AG08396 (cell line): ENCODE measurements at regions not wholly inside any gene's neighbourhood (a gene's known extent, or its start where the extent isn't known, plus 50 kb on each side); places are given as distances from the start of the nearest gene placed in this dataset.
"Not testable (repeated sequence)": the region's sequence is repeated elsewhere in the genome, so short reads cannot be mapped to it uniquely, and the experiment has no call there.

Source experiments
- DNase-seq: peaks from one replicate; pipeline ENCODE4 v3.0.0; 2012; ENCODE audit warnings: low spot score, mixed read lengths

- DNase-seq, result not testable (repeated sequence)
These were observed 54.7 kb downstream of the PROP1 start for GRCh38 chr5:177941386-177941785.

DNA sequence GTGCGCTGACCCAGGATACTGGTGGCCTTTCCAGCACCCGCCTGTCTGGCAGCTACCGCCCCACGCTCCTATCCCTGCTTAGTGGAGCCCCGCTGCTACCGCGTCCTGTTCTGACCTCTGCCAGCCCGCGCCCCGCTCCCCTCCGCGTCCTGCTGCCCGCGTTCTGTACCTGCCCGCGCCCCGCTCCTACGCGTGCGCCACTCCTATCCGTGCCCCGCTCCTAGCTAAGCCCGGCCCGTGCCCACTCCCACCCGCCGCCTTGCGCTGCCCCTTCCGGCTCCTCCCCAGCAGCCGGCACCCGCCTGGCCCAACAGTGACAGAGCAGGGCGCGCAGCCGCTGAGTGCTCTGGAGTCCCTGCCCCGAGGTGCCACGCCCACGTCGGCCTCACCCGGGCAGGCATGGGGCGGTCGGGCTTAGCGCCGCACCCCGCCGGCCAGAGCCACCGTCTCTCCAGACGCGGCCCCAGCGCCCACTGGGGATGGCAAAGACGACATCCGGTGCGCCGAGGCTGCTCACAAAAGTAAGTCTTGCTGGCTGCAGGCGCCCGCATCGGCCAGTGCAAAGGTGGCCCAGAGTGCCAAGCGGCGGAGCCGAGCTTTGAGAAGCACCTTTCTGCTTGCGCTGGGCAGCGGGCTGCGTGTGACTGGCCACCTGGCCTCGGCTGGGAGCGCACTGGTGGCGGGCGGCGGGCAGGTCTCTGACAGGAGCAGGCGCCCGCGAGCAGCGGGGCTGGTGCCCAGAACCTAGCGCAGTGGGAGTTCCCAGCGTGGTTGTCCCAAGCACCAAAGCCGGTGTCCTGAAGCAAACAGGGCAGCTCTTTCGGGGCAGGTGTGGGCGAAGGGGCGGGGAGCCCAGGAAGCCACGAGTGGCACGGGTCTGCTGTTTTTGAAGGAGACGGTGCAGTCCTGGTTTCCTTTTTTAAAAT lies 56.5 kb downstream of the PROP1 start:
- DNase-seq, result peak; percentile 12

GRCh38 chr5:177938767-177939166 lies 57.3 kb downstream of the PROP1 start:
- DNase-seq, result not testable (repeated sequence)

GRCh38 chr5:177934233-177934632 lies 61.8 kb downstream of the PROP1 start:
- DNase-seq, result not testable (repeated sequence)

- not testable (repeated sequence) for DNase-seq
These were observed 65.6 kb downstream of the PROP1 start for GRCh38 chr5:177930269-177931022.

- not testable (repeated sequence) for DNase-seq
These were observed 66.4 kb downstream of the PROP1 start for GRCh38 chr5:177929618-177930017.

- DNase-seq, result not testable (repeated sequence)
These were observed 68.5 kb downstream of the PROP1 start for GRCh38 chr5:177927500-177927899.

GRCh38 chr5:177924577-177924976 lies 71.5 kb downstream of the PROP1 start:
- DNase-seq, result not testable (repeated sequence)

GRCh38 chr5:177923837-177924236 lies 72.2 kb downstream of the PROP1 start:
- DNase-seq, result not testable (repeated sequence)

DNA sequence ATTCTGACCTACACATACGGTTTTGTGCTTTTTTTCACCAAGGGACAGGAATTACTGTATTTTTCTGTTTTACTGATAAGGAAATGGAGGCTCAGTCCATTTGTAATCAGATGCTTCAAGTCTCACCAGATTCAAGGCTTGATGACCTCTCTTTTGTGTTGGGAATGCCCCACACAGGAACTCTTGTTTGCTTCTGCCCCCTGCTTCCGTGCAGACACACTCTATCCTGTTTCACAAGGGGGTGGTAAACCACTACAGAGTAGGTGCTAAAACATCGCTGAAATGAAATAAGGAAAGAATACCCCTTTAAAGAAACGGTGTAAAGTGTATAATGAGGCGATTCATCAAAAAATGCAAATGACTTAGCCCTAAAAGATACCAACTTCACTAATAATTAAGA lies 72.9 kb downstream of the PROP1 start:
- DNase-seq, result not testable (repeated sequence)

GRCh38 chr5:177909261-177909660 lies 86.8 kb downstream of the PROP1 start:
- DNase-seq, result not testable (repeated sequence)

- not testable (repeated sequence) for DNase-seq
These were observed 93.2 kb downstream of the PROP1 start for GRCh38 chr5:177902806-177903205.

GRCh38 chr5:177900066-177900465 lies 96.0 kb downstream of the PROP1 start:
- not testable (repeated sequence) for DNase-seq

DNA sequence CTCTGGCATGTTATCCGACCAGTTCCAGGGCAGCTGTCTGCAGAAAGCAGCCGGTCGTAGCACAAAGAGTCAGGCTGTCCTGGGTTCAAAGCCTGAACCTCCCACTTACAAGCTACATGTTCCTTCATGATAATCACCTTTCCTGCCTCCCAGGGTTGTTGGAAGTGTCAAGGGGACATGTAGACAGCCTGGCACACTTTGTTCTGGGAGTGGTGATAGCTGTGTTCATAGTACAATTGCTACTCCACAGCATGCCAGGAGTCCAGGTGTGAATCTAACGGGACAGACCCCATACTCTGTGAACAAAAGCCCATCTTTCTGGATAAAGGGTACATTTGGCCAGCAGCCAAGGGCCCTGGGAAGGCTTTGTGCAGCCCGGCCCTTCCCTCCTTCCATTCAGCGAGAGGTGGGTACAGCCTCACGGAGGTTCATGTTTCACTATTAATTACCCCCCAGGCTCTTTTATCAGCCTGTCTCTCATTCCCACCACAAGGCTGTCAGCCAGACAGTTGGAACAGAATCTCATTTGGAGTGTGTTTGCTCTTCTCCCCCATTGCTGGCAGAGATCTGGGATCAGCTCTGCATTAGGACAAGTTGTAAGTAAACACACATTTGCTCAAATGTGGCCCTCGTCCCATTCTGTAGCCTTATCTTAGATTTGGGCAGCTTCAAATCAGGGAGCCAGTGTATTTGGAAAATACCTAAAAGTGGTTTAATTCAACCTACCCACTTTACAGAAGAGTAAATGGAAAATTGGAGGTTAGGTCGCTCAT lies 101.2 kb downstream of the PROP1 start:
- not testable (repeated sequence) for DNase-seq

- not testable (repeated sequence) for DNase-seq
These were observed 103.7 kb downstream of the PROP1 start for GRCh38 chr5:177892357-177892665.

- DNase-seq, result not testable (repeated sequence)
These were observed 104.3 kb downstream of the PROP1 start for GRCh38 chr5:177891547-177892356.

DNA sequence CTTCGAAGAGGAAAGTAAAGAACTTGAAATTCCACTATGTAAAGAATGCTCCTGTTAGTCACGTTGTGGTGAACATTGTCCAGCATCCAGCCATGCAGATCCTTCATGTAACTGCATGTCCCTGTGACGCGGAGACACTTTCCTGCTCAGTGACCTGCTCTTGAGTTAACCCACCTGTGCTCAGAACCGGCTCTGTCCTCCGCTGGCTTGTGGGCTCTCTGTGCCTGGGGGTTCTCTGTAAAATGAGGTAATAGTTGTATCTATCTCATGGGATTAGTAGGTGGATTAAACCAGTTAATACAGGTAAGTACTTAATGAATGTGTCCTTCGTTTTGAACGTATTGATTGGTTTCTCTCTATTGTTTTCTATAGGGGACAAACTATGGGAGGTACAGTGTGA lies 100.6 kb upstream of the FAM153A start:
- DNase-seq, result not testable (repeated sequence)

- not testable (repeated sequence) for DNase-seq
These were observed 93.2 kb upstream of the FAM153A start for GRCh38 chr5:177875900-177876238.

DNA sequence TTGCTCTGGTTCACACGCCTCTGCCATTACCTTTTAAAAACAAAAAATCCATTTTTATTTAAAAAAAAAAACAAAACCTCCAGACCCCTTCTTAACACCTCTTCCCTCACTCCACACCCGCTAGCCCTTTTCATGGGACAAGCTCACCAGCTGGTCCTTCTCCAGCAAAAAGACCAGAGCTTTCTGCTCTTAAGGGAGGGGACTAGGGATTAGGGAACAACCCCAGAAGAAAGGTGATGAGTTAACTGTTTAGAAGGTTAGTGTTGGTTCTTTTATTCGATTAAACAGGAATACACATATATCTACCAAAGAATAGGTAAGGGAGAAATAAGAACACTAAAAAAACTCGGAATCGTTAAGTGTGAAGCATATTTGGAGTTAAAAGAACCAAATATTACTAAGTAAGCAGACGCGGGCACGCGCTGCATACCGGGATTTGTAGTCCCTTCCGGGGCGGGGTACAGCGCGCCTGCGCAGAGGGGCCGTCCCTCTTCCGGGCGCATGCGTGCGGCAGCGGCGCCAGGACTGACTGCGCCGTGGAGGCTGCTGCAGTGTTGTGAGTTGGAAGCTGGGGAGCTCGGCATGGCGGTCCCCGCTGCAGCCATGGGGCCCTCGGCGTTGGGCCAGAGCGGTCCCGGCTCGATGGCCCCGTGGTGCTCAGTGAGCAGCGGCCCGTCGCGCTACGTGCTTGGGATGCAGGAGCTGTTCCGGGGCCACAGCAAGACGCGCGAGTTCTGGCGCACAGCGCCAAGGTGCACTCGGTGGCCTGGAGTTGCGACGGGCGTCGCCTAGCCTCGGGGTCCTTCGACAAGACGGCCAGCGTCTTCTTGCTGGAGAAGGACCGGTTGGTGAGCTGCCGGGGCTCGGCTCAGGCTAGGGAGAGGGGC lies 92.6 kb upstream of the FAM153A start:
- DNase-seq, result not testable (repeated sequence)

DNA sequence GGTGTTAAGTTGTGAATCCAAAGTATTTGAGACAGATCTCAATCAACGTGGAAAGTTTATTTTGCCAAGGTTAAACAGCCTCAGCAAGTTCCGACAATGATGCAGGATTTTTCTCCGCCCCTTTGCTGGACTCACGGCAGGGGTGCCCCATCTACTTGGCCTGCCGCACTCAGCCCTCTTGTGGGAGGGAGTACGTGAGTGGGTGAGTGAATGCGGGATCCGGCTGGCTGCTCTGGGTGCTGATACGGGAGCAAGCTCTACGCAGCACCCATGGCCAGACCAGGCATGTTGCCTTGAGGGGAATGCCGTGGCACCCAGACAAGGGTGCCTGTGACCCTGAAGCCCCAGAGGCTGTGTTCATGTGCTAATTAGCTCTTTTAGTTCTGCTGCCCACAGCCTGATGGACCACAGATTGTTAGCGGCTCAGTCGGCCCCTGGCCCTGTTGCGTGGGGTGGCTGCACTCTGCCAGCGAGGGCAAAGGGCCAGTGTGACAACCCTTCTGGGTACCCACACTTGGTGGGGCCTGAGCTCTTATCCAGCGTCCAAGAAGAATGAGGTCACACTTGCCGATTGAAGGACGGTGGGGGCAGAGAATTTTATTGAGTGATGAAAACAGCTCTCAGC lies 81.2 kb upstream of the FAM153A start:
- DNase-seq, result not testable (repeated sequence)
